Activated CD4-positive, alpha-beta T cell treated with anti-CD3 and anti-CD28 coated beads for 36 hours (primary cell): ENCODE measurements at regions not wholly inside any gene's neighbourhood (a gene's known extent, or its start where the extent isn't known, plus 50 kb on each side); places are given as distances from the start of the nearest gene placed in this dataset.

Experiments used
- ATAC-seq: fragments of 200-7000 bp; cut with Tn5 transposase; one replicate; pipeline ENCODE4 v1.10.0; 2021; ENCODE audit warnings: mild to moderate bottlenecking, moderate library complexity
- CTCF ChIA-PET: fragments of 350-600 bp; sonication (Branson Sonifier 250); formaldehyde crosslinking; loops from one replicate; lab custom pipeline; 2021; ENCODE audit warnings: antibody characterized with exemption; lab: Charles Lee
- POLR2A ChIA-PET: fragments of 350-600 bp; sonication (Branson Sonifier 250); formaldehyde crosslinking; loops from one replicate; lab custom pipeline; 2021; ENCODE audit warnings: antibody characterized with exemption, inconsistent platforms; lab: Charles Lee
- DNase-seq: peaks from one replicate; pipeline ENCODE4 v3.0.0-alpha.2; 2020
- H3K27ac Mint-ChIP-seq: one replicate; pipeline ENCODE4 v1.8.0; 2021; ENCODE audit warnings: mixed read lengths
- H3K27me3 Mint-ChIP-seq: one replicate; pipeline ENCODE4 v1.8.0; 2021; ENCODE audit warnings: mixed read lengths
- H3K36me3 Mint-ChIP-seq: one replicate; pipeline ENCODE4 v1.8.0; 2021; ENCODE audit warnings: low read depth, mixed read lengths
- H3K4me1 Mint-ChIP-seq: one replicate; pipeline ENCODE4 v1.8.0; 2021; ENCODE audit warnings: mixed read lengths
- H3K4me3 Mint-ChIP-seq: one replicate; pipeline ENCODE4 v1.8.0; 2021; ENCODE audit warnings: mild to moderate bottlenecking, moderate library complexity, mixed read lengths
- H3K9me3 Mint-ChIP-seq: one replicate; pipeline ENCODE4 v1.8.0; 2021; ENCODE audit warnings: low read depth, mixed read lengths
- intact Hi-C, 2 experiments: fragments of 100-400 bp; cut with DNase I in 1 of 2; cut with micrococcal nuclease in 1 of 2; formaldehyde crosslinking; loops; one replicate each; pipeline versions ENCODE4 v1.14.2 to v1.15.1; 2022 to 2024; cut with DNase I, micrococcal nuclease

GRCh38 chr17:12296209-12296625, 275.5 kb downstream of the MAP2K4 start:
- Mint-ChIP-seq H3K27me3 (no peaks in the 10 kb centered on the region), H3K27ac (no peak overlapping the region), H3K36me3 (no peaks in the 10 kb centered on the region), H3K9me3 (peaks cover 4% of the 10 kb centered on the region), H3K4me3 (no peak overlapping the region), H3K4me1 (no peaks in the 10 kb centered on the region)
- DNase-seq (no peak), ATAC-seq (no peak)
- ChIA-PET POLR2A (no interaction called here), CTCF (no interaction called here)
- intact Hi-C loops, result no loop called here

DNA sequence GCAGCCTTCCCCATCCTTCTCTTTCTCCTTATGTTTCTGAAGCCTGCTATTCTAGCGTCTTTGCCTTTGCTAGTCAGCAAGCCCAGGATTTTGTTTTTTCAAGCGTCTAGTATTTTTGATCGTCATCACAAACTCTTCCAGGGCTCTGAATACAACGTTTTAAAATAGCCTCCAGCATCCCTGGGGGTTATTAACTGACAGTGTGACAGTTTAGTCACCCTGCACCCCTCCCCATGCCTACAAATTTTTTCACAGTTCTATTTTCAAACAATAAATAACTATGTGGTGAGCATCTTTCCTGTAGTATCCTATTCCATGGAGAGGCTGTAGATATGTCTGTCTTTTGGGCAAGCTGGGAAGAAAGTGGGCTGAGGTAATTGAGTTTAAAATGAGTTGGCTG, 280.9 kb downstream of the MAP2K4 start:
- DNase-seq (no peak), ATAC-seq (no peak)
- Mint-ChIP-seq H3K4me1 (no peaks in the 10 kb centered on the region), H3K27ac (no peak overlapping the region), H3K4me3 (no peak overlapping the region), H3K9me3 (peaks cover 8% of the 10 kb centered on the region), H3K36me3 (no peaks in the 10 kb centered on the region), H3K27me3 (no peaks in the 10 kb centered on the region)
- CTCF ChIA-PET, result no interaction called here
- intact Hi-C loops, result no loop called here
- POLR2A ChIA-PET, result no interaction called here

DNA sequence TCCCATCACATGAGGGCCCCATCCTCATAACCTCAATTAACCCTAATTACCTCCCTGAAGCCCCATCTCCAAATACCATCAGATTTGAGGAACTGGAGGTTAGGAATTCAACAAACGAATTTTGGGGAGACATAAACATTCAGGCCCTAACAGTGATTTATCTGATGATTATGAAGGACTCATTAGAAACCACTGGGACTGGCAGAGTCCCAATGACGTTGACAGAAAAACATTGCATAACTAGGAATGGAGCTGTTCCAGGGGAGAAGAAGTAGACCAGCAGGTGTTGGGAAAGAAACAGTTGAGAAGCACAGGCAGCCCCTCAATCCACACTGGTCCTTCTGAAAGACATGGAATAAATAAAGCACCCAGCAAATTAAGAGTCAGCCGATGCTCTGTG, 282.0 kb downstream of the MAP2K4 start:
- Mint-ChIP-seq H3K27ac (no peak overlapping the region), H3K9me3 (peaks cover 4% of the 10 kb centered on the region), H3K27me3 (no peaks in the 10 kb centered on the region), H3K36me3 (no peaks in the 10 kb centered on the region), H3K4me3 (no peak overlapping the region), H3K4me1 (no peaks in the 10 kb centered on the region)
- DNase-seq (no peak), ATAC-seq (no peak)
- ChIA-PET POLR2A (no interaction called here), CTCF (no interaction called here)
- intact Hi-C loops, result no loop called here

DNA sequence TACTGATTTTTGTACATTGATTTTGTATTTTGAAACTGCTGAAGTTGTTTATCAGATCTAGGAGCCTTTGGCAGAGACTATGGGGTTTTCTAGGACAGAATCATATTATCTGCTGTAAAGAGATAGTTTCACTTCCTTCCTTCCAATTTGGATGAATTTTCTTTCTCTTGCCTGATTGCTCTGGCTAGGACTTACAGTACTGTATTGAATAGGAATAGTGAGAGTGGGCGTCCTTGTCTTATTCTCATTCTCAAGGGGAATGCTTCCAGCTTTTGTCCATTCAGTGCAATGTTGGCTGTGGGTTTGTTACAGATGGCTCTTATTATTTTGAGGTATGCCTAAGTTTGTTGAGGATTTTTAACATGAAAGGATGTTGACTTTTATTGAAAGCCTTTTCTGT, 290.1 kb downstream of the MAP2K4 start:
- no peaks in the 10 kb centered on the region for H3K27me3 Mint-ChIP-seq
- CTCF ChIA-PET, result no interaction called here
- intact Hi-C loops, result no loop called here
- no peak for ATAC-seq
- H3K27ac Mint-ChIP-seq, result no peak overlapping the region
- no peak overlapping the region for H3K4me3 Mint-ChIP-seq
- no peaks in the 10 kb centered on the region for H3K4me1 Mint-ChIP-seq
- peaks cover 30% of the 10 kb centered on the region for H3K9me3 Mint-ChIP-seq
- no peaks in the 10 kb centered on the region for H3K36me3 Mint-ChIP-seq
- POLR2A ChIA-PET, result no interaction called here
- DNase-seq, result no peak

DNA sequence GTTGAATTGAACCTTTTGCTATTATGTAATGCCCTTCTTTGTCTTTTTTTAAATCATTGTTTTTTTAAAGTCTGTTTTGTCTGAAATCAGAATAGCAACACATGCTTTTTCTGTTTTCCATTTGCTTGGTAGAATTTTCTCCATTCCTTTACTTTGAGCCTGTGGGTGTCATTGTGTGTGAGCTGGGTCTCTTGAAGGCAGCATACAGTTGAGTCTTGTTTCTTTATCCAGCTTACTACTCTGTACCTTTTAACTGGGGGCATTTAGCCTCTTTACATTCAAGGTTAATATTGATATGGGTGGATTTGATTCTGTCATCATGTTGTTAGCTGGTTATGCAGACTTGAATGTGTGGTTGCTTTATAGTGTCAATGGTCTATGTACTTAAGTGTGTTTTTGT, 292.0 kb downstream of the MAP2K4 start:
- Mint-ChIP-seq H3K27me3 (no peaks in the 10 kb centered on the region), H3K36me3 (no peaks in the 10 kb centered on the region), H3K4me3 (no peak overlapping the region), H3K9me3 (peaks cover 30% of the 10 kb centered on the region), H3K27ac (no peak overlapping the region), H3K4me1 (no peaks in the 10 kb centered on the region)
- no peak for ATAC-seq
- ChIA-PET CTCF (no interaction called here), POLR2A (no interaction called here)
- no peak for DNase-seq
- intact Hi-C loops, result no loop called here

DNA sequence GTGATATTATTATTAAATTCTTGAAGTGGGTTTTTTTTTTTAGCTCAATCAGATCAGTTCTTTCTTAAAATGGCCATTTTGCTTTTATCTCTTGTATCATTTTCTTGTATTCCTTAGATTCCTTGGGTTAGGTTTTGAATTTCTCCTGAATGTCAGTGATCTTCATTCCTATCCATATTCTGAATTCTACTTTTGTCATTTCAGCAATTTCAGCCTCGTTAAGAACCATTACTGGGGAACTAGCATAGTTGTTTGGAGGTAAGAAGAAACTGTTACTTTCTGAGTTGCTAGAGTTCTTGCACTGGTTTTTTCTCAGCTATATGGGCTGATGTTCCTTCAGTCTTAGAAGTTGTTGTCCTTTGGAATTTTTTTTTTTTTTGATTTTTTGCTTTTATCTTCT, 293.1 kb downstream of the MAP2K4 start:
- Mint-ChIP-seq H3K4me3 (no peak overlapping the region), H3K4me1 (no peaks in the 10 kb centered on the region), H3K36me3 (no peaks in the 10 kb centered on the region), H3K27ac (no peak overlapping the region), H3K9me3 (peaks cover 28% of the 10 kb centered on the region), H3K27me3 (no peaks in the 10 kb centered on the region)
- DNase-seq, result no peak
- ATAC-seq, result no peak
- ChIA-PET POLR2A (no interaction called here), CTCF (no interaction called here)
- intact Hi-C loops, result loop anchor here in 1 of 2 experiments (1.0 kb wide), 1 partner anchor 13 kb away; no protein-coding TSS in a partner anchor

DNA sequence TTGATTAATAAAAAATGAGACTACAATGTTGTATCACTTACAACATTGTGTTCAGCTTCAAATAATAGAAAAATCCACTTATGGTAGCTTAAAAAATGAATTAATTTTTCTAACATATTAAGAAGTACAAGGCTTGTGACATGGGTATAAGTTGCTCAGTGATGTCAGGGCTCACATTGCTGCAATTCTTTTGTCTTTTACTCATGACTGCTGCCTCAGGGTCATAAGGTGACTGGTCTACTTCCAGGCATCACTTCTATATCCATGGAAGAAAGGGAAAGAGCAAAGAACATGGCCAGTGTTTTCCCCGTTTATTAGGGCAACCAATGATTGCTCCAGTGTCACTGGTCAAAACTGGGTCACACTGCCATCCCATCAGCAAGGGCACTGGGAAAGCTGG, 295.3 kb downstream of the MAP2K4 start:
- no peak for DNase-seq
- Mint-ChIP-seq H3K27me3 (no peaks in the 10 kb centered on the region), H3K36me3 (no peaks in the 10 kb centered on the region), H3K27ac (no peak overlapping the region), H3K4me1 (no peaks in the 10 kb centered on the region), H3K9me3 (peaks cover 26% of the 10 kb centered on the region), H3K4me3 (no peak overlapping the region)
- POLR2A ChIA-PET, result no interaction called here
- no peak for ATAC-seq
- intact Hi-C loops, result no loop called here
- CTCF ChIA-PET, result no interaction called here

DNA sequence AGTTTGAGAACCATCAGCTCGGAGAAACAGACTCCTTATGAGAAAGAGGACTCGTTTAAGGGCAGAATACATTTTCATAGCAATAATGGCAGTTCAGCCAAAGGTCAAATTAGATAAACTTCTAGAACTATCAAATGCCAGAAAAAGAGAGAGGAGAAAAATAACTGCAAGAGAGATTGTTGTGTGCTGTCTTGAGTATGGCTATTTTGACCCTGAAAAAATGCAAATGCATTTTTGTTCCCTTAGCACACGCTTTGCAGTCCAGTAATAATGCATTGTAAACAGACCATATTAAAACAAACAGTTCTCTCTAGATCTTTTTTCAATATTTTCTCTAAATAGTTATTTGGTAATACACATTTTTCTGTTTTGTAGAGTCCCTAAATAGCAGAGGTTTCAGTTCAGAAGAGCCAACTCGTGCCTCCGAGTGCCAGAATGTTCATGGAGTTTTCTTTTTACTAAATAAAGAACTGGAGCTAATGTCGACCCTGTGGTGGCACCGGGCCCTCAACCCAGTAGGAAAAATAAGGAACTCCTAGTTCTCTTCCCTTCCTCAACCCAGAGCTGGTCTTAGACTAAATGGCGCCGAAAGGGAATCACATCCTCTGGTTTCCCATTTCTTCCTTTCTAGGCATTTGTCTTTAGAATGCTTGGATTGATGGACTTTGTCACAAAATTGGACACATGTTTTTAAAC, 298.0 kb downstream of the MAP2K4 start:
- CTCF ChIA-PET, result no interaction called here
- H3K27ac Mint-ChIP-seq, result no peak overlapping the region

DNA sequence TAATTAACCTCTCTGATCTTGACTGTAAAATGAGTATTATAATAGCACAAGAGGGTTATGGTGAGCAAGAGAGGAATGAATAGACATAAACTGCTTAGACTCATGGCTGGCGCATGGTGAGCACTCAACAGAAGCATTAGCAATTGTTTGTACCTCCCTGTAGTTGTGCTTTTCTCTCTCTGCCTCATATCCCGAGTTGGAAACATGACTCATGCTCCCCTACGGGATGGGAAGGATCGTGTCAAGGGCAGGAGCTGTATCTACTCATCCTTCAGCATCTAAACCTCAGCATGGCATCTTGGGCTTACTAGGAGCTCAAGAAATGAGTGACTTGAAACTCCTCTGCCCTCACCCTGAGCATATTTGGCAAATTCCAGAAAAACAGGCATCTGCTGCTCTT, 299.6 kb downstream of the MAP2K4 start:
- ATAC-seq, result no peak
- intact Hi-C loops, result no loop called here
- no peaks in the 10 kb centered on the region for H3K4me1 Mint-ChIP-seq
- peaks cover 10% of the 10 kb centered on the region for H3K9me3 Mint-ChIP-seq
- no peaks in the 10 kb centered on the region for H3K36me3 Mint-ChIP-seq
- no peak overlapping the region for H3K4me3 Mint-ChIP-seq
- H3K27ac Mint-ChIP-seq, result no peak overlapping the region
- POLR2A ChIA-PET, result no interaction called here
- CTCF ChIA-PET, result interaction anchor here (0.8 kb wide), 1 partner anchor 116 kb away, joined by 3 read pairs; no protein-coding TSS in a partner anchor
- H3K27me3 Mint-ChIP-seq, result no peaks in the 10 kb centered on the region
- no peak for DNase-seq

More for the DNA sequence above, 298.0 kb downstream of the MAP2K4 start:
- intact Hi-C loops, result no loop called here
- Mint-ChIP-seq H3K9me3 (peaks cover 12% of the 10 kb centered on the region), H3K27me3 (no peaks in the 10 kb centered on the region), H3K4me1 (no peaks in the 10 kb centered on the region), H3K4me3 (no peak overlapping the region), H3K36me3 (no peaks in the 10 kb centered on the region)
- POLR2A ChIA-PET, result no interaction called here
- DNase-seq (no peak), ATAC-seq (no peak)

DNA sequence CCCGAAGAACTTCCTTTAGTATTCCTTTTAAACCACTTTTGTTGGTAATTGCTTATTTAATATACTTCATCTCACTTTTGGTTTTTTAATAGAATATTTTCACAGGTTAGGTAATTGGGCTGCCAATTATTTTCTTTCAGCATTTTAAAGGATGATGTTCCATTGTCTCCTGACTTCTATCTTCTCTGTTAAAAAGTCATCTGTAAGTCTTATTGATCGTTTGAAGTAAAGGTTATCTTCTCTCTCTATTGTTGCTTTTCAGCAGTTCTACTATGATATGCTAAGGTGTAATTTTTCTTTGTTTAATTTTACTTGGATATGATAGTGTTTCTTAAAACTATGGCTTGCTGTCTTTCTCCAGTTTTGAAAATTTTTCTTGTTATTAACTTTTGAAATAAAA, 307.5 kb downstream of the MAP2K4 start:
- Mint-ChIP-seq H3K27me3 (no peaks in the 10 kb centered on the region), H3K27ac (no peak overlapping the region), H3K4me1 (no peaks in the 10 kb centered on the region), H3K36me3 (no peaks in the 10 kb centered on the region), H3K9me3 (peaks cover 20% of the 10 kb centered on the region), H3K4me3 (no peak overlapping the region)
- intact Hi-C loops, result no loop called here
- ATAC-seq (no peak), DNase-seq (no peak)
- ChIA-PET POLR2A (no interaction called here), CTCF (no interaction called here)

DNA sequence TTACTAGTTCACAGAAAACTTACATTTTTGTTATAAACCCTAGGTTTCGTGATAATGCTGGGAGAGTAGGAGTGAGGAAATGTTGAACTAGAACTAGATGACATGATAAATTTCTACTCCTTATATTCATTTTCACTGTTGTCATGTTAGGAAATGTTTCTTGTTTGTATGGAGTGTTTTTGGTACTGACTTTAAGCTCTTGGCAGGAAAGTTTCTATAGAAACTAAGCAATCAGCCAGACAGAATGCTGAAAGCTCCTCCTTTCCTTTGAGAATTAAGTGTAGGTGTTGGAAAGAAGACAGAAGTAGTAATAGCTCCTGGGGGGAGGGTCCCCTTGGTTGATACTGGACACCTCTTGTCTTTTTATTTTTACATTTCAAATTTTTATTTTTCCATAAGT, 309.8 kb downstream of the MAP2K4 start:
- no peak for ATAC-seq
- H3K4me1 Mint-ChIP-seq, result no peaks in the 10 kb centered on the region
- no peak for DNase-seq
- no peaks in the 10 kb centered on the region for H3K27me3 Mint-ChIP-seq
- peaks cover 18% of the 10 kb centered on the region for H3K9me3 Mint-ChIP-seq
- H3K27ac Mint-ChIP-seq, result no peak overlapping the region
- POLR2A ChIA-PET, result no interaction called here
- CTCF ChIA-PET, result interaction anchor here (0.8 kb wide), 1 partner anchor 10 kb away, joined by 3 read pairs; no protein-coding TSS in a partner anchor
- H3K36me3 Mint-ChIP-seq, result no peaks in the 10 kb centered on the region
- no peak overlapping the region for H3K4me3 Mint-ChIP-seq
- intact Hi-C loops, result no loop called here

DNA sequence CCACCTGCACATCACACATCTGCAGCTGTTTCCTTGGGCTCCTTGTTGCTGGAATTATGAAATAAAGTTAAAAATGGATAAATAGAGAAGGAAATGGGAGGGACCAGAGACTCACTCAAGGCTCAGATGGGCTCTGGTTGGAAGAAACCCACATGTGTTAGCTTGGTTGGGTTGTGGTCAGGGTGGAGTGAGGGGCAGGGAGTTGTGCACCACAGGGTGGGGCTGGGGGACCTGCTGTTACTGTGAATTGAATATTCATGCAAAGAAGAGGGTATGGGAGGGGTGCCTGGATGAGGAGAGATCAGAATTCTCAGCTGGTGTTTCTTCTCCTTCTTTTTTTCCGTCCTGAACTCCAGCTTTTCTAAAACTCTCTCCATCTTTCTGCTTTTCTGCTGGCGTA, 320.7 kb downstream of the MAP2K4 start:
- ChIA-PET POLR2A (interaction anchor here (0.6 kb wide), 1 partner anchor 1249 kb away, joined by 4 read pairs; no protein-coding TSS in a partner anchor), CTCF (interaction anchor here (0.7 kb wide), 1 partner anchor 13 kb away, joined by 3 read pairs; no protein-coding TSS in a partner anchor)
- no peak for DNase-seq
- no peaks in the 10 kb centered on the region for H3K27me3 Mint-ChIP-seq
- no peak for ATAC-seq
- peaks cover 11% of the 10 kb centered on the region for H3K9me3 Mint-ChIP-seq
- intact Hi-C loops, result loop anchor here in 1 of 2 experiments (10.0 kb wide), 1 partner anchor 663 kb away; no protein-coding TSS in a partner anchor
- no peak overlapping the region for H3K4me3 Mint-ChIP-seq
- no peak overlapping the region for H3K27ac Mint-ChIP-seq
- no peaks in the 10 kb centered on the region for H3K36me3 Mint-ChIP-seq
- H3K4me1 Mint-ChIP-seq, result no peaks in the 10 kb centered on the region
